Inflammatory macrophage treated with lipopolysaccharide for 1 hour (primary cell): ENCODE measurements at regions not wholly inside any gene's neighbourhood (a gene's known extent, or its start where the extent isn't known, plus 50 kb on each side); places are given as distances from the start of the nearest gene placed in this dataset.

Source experiments
- DNase-seq, 2 donors: peaks; one replicate each; pipeline ENCODE4 v3.0.0-alpha.2; 2020 to 2022

DNA sequence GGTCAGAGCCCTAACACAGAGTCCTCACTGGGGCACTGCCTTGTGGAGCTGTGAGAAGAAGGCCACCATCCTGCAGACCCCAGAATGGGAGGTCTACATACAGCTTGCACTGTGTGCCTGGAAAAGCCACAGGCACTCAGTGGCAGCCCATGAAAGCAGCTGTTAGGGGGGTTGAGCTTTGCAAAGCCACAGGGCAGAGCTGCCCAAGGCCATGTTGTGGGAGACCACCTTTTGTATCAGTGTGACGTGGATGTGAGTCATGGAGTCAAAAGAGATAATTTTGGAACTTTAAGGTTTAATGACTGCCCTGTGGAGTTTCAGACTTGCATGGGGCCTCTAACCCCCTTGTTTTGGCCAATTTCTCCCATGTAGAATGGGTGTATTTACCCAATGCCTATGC lies 52.9 kb upstream of the TPRG1 start:
- no peak for DNase-seq

DNA sequence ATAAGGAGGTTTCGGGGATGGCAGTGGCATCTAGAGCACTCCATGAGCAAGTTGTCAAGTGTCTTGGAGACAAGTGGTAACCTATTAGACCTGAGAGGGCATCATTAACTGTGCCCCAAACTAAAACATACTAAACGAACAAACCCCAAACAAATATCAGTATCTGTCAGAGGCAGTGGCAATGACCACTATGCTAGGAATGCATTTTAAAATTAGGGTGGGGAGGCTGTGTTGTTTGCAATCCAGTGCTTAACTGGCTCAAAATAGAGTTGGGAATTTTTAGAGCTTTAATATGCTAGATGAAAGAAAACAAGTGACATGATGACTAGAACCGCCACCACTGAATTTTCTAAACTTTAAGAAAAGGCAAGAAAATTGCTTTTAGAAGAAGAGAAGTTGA lies 51.8 kb upstream of the TPRG1 start:
- no peak for DNase-seq

DNA sequence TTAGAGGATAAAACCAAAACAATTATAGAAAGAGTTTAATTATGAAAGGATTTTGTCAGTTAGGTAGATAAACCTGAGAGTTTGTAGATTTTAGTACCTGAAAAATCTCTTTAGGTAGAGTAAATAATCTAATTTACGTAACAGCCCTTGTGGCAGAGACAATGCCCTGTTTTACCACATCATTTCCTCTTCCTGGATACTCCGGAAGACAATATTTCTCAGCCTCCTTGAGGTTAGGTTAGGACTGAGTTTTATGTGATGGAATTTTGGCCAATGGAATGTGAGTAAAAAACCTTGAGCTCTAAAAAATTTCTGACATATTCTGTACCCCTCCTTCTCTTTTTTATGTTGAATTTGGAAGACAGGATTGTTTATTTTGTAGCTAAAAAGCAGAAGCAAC lies 50.7 kb upstream of the TPRG1 start:
- peak in 1 of 2 donors; percentile 20 for DNase-seq
